Endothelial cell of hepatic sinusoid (primary cell): ENCODE measurements at regions not wholly inside any gene's neighbourhood (a gene's known extent, or its start where the extent isn't known, plus 50 kb on each side); places are given as distances from the start of the nearest gene placed in this dataset.

Source experiments
- in situ Hi-C: cut with HindIII; loops from 2 replicates; pipeline ENCODE4 v1.10.0; 2017; ENCODE audit warnings: low sequenced_read_pairs

DNA sequence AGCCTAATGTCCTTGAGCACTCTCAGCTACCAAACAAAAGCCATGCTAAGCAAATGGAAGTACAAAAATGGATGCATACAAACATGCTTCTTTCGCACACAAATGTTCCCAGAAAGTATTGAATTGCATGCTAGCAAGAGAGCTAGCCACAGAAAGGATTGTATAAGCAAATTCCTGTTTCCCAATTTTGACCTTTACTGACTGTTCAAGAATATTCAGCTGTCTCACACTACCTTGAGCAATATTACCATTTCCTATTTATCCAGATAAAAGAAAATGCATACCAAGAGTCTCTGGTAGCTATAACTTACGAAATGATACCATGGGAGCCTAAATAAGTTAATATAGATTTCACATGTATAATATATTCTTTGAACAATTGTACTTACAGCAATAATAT lies 264.6 kb downstream of the TMEM167A start:
- in situ Hi-C loops: no loop called here

DNA sequence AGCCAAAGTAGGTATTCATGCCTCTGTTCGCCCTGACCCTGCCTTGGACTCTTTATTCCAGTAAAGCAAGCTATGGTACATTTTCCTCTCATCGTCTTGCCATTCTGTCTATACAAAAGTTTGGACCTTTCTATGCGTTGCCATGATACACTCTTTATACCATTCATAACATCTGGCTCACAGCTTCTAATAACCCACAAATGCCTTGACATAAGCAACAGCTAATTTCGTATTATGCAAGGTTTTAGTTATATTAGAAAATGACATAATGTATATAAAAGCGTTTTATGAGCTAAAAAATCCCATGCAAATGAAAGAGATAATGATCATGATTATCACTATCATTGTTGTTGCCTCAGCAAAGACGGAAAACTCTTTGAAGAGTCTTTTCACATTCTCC lies 265.7 kb downstream of the TMEM167A start:
- in situ Hi-C loops: no loop called here

DNA sequence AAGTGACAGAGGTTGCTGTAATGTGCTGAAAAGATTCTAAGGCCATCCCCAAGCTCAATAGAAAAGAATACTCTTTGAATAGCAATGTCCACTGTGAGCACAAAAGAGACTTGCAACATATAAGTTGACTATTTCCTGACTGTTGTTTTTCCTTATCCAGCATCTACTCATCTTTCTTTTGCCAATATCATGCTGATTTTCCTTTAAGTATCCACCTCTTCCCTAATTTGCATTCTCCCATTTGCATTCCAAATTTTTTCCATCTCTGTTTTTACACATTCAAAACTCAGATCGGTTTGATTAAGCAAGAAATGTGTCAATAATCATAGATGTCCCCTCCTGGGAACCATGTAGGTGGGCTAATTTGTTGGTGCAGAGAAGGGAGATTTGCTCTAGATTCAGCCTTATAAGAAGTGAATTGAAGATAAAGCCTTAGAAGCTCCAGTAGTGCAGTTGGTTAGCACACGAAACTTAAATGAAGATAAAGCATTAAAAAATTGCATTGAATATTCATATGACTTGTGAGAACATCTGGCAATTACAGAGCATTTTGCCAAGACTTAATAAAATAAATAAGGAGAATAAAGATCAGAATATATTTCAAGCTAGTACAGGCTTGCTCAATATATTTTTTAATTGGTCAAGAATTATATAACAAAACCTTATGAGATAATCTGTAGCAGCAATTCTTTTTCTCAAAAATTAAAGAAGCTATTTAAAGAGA lies 267.6 kb downstream of the TMEM167A start:
- in situ Hi-C loops: no loop called here

DNA sequence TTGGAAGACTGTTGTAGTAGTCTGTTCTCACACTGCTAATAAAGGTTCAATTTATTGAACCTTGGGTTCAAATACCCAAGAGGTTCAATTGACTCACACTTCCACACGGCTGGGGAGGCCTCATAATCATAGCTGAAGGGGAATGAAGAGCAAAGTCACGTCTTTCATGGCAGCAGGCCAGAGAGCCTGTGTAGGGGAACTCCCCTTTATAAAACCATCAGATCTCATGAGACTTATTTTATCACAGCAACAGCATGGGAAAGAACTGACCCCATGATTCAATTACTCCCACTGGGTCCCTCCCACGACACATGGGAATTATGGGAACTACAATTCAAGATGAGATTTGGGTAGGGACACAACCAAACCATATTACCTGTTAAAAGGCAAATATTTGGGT lies 268.2 kb downstream of the TMEM167A start:
- in situ Hi-C loops: no loop called here

DNA sequence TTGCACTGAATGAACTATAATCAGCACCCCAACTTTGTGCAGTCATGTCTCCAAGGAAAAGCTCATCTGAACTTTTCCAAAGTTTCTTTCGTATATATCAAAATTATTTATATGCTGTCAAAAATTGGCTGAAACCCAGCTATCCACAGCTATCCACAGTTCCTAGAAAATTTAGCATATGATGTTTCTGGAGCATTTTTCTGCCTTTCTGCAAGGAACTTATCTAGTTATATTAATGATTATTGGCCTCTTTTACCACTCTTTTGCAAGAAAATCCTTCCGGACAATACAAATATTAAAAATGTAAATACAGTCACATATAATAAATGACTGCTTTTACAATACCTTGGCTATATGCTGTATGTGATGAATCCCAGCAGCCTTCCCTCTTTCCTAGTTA lies 270.2 kb downstream of the TMEM167A start:
- in situ Hi-C loops: no loop called here

DNA sequence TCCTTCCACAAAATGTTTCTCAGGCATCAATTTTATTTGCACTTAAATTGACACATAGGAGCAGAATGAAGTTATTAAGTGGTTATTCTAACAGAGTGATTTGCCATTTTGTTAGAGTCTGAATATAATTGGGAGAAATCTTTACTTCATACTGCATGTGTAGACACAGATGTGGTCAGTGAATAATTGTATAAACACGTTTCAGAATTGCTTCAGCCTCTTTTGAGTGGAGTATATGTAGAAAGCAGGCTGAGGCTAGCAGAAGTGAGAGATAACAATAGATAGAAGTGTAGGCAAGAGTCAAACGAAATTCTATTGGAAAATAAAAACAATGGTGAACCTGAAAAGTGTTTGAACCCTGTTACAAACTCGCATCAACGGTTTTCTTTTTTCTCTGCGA lies 270.7 kb downstream of the TMEM167A start:
- in situ Hi-C loops: no loop called here

DNA sequence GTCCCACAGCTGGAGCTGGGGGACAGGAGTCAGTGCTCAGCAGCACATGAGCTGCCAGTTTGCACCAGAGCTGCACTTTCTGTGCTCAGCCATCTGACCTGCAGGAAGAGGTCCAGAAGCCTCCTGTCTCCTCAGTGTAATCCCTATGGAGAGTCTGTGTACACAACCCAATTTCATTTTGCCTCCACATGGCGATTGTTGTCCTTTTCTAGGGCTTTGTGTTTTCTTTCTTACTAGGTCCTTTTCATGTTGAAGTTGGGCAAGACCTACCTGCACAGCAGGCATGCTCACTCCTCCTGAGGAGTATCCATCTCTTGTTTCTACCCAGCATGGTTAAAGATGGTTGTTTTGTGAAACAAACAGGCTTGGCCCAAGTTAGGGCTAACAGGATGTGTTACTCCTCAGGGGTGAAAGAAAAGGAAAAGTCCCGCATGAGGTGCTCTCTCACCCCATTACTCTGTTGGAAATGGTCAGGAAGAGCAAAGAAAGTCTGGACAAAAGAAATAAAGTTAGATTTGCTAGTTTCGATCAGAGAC lies 273.0 kb downstream of the TMEM167A start:
- in situ Hi-C loops: no loop called here

DNA sequence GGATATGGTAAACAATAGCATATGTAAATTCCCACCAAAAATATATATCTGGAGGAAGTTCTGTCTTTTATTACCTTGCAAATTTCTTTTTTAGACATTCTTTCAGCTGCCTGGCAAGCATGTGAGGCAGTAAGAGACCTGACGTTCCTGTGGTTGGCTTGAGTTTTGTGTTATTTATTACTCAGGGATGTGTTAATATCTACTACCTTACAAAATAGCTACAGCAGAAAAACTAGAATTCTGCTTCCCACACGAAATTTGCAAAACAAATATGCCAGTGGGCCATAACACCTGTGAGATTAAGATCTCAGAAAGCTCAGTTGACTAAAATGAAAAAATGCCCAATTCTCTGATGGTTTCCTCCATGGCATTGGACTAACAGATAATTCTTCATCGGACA lies 274.2 kb downstream of the TMEM167A start:
- in situ Hi-C loops: no loop called here

DNA sequence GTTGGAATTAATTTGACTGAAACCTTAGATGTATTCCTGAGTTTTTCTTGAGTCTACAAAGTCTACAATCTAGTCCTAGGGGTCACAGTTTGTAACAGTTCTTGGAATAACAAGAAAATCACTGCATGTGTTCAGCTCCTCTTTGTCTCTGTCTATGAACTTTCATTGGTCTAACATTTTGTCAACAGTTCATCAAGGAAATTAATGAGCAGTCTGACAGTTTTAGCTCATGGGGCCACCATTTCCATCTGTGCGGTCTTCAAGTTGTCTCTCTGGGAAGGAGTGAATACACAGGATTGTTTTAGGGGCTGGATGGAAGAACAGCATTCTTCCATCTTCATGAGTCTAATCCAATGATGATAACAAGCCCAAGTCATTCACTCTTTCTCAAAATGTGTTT lies 276.4 kb downstream of the TMEM167A start:
- in situ Hi-C loops: no loop called here

DNA sequence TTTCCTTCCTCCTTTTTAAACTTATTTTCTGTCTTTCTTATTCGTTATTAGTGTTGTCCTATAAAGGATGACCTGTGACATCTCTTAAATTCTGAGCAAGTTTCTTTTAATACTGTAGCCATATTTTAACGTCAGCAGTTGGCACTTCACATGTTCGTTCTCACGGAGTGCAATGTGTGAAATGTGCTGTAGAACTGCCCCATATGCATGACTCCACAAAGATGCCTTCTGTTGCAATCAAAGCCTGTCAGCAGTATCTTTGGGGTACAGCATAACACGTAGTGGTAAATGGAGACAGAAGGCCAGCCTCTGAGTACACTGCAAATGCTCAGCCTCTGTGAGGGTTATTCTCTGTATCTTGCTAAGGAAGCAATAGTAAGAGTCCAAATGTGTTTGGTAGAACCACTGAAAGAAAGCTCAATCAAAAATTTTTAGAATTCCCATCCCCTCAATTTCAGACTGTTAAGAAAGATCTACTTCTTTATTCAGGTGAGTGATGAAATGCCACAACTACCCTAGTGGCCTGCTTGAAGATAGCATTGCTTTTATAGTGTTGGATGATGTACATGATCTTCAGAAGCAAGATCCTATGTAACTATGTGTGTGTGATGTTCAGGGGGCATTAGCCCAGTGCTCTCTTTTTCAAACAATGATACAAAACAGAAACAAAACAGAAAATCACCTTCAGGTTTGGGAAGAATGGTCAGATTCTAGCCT lies 277.7 kb downstream of the TMEM167A start:
- in situ Hi-C loops: no loop called here

DNA sequence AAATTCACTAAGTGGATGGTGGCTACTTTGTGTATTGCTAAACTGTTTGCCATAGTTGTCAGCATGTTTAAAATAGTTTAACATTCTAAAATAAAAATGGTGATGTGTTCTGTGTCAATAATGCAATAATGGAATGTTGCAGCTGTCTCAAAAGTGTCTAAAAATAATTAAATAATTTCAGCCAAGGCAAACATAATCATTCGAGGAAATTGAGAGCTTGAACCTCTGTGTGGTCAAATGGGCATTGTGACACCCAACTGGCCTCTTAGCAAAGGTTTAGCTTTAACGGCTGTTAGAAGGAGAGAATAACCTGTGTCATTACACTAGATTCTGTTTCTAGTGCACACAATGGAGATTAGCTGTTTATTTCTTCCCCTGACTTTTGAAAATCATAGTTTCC lies 278.5 kb downstream of the TMEM167A start:
- in situ Hi-C loops: no loop called here

DNA sequence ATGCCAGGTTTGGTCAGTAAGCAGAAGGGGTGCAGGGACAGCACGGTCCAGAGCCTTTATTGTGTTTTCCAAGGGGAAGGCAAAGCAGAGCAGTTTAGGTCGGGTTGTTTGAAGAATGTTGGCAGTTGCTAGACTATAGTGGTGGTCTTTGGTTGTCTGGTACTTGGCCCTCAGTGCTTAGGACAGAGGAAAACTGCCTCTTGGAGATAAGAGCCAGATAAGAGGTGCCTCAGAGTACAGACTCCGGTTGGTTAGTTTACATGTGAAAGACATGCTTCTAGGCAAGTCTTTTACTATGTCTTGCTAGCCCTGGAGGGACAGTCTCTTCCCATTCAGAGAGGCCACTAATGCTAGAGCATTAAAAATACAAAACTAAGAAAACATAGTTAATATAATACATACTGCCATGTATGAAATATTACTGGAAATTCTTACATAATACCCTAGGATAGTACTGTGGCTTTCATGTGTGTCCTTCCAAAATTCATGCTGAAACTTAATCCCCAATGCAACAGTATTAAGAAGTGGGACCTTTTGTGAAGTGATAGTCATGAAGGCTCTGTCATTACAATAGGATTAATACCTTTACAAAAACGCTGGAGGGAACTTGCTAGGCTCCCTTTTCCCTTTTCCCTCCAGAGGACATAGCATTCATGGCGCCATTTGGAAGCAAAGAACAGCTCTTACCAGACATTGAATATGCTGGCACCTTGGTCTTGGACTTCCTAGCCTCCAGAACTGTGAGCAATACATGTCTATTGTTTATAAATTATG lies 280.4 kb downstream of the TMEM167A start:
- in situ Hi-C loops: no loop called here

DNA sequence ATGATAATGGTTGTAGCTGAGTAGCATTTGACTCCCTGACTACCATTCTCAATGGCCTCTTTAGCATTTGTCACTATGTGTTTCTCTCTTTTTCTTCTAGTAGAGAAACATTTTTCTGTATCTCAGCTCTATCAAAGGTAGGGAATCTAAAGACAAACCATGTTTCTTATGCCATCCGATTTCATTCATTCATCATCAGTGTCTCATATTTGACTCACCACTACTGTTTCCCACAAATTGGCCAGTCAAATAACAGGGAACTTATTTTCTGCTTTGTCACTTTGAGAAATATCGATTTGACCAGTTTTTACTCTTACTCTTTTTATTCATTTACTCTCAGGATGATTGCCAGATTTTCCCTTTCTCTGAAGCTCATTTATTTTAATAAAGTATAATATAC lies 282.3 kb downstream of the TMEM167A start:
- in situ Hi-C loops: no loop called here

DNA sequence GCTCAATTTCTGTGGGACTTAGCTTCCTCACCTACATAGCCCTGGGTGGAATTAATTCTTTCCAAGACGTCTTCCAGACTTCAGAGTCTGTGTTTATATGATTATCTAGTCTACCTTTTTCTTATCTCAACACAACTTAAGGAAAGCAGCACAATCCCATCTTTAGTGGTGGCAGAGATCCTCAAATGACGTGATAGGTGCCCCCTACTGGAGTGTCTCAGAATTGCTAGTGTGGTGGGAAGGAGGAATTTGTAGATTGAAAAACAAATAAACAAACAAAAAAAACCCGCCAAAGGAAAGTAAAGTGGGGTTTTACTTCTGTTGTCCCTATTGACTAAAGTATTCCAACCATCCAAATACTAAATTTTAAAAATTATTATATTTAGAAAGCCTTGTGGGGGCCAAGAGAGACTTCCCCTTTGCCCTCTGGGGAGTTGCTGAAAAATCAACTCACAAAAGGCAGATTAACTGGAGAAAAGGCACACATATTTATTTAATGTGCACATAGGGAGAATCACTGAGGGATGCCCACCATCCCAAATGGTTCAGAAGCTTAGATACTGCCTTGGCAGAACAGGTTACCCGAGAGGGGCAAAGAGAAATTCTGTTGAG lies 283.3 kb downstream of the TMEM167A start:
- in situ Hi-C loops: no loop called here

DNA sequence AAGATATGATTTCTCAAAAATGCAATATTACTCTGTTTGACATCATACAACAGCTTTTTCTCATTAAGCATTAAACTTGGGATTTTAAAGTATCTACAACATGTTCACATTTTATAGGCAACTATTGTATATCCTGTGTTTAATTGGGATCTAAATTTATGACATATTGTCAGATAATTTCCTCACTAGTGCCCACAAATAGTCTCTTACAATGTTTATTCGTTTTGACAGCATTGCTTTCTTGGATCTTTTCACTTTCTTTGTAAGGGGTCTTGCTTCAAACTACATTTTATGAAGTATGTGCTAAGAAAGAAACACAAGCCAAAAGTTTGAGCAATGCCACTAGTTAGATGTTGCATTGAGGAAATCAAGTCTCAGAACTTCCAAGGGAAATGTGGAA lies 285.1 kb downstream of the TMEM167A start:
- in situ Hi-C loops: no loop called here

DNA sequence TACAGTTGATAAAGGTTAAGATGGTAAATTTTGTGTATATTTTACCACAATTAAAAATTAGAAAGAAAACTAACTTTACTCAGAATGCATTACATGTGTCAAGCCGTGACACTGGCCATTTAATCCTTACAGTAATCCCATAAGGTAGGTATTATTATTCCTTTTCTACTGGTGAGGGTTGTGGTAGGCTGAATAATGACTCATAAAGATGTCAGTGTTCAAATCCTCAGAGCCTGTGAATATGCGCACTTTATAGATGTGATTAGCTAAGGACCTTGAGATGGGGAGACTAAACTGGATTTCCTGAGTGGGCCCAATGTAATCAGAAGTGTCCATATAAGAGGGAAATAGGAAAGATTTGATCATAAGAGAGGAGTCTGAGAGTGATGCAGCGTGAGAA lies 288.1 kb downstream of the TMEM167A start:
- in situ Hi-C loops: no loop called here

DNA sequence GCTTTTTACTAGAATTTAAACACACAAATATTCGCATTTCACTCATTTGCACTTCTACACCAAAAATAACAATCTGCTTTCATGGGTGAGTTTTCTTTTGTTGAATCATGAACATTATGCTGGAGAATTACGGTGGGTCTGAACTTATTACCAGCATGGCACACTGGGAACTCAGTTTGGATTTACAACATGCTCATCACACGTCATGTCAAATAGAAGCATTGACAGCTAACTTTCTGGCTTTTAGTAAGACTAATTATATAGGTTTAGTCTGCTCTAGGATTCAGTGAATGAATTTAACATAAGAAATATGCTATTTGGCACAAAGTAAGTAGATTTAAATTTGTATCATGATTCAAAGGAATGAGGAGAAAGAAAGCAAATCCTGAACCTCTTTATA lies 290.4 kb downstream of the TMEM167A start:
- in situ Hi-C loops: no loop called here

DNA sequence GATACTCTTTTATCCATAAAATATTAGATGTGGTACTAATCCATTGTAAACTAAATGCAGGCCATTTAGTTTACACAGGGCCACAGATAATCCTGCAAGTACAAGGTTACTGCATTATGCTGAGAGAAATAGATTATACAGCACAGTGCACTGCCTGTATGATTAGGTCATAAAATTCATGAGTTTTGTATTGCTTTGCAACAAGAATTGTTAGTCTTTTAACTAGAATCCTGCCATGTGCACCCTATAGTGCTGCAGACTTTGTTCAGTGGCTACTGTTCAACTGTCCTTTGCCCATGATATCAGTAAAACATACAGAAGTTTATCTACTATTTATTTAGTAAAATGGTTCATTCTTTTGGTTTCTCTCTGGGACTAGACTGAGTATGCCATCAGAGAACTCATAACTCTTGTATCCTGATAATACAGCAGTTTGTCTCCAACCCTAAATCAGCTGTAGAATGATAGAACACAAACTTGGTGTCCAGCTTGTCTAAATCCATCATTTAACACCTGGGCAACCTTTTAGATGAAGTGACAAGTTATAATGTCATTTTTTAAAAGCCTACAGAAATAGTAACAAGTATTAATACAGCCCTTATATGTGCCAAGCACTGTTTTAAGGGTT lies 291.2 kb downstream of the TMEM167A start:
- in situ Hi-C loops: no loop called here

DNA sequence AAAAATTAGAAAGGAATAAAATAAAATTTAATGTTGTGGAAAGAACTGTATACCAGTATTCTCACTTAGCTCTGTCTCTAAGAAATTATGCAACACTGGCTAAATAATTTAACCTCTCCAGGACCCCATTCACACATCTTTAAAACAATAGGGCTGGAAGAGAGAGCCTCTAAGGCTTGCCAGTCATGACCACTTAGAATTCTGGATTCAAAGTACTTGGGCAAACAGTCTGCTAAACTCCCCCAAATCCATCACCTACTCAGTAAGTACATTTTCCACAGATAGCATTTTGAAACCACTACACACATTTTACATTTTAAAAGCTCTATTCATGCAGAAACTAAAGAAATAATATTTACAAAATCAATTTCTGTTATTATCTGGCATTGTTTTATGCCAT lies 291.7 kb downstream of the TMEM167A start:
- in situ Hi-C loops: no loop called here

DNA sequence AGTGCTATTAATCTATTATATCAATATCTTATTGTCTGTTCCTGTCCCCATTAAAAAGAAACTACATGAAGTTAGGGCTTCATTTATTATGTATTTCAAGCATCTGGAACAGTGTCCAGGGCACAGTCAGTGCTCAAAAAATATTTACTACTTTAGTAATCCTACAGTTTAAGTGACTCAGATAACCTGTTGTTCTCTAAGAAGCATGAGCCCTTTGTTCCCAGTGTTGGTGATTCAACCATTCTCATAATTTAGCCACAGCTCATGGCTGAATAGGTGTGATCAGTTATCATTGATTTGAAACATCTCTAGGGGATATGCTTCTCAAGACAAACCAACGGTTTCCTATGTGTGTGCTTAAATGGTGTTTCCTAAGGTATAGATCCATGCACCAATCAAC lies 292.7 kb downstream of the TMEM167A start:
- in situ Hi-C loops: no loop called here

DNA sequence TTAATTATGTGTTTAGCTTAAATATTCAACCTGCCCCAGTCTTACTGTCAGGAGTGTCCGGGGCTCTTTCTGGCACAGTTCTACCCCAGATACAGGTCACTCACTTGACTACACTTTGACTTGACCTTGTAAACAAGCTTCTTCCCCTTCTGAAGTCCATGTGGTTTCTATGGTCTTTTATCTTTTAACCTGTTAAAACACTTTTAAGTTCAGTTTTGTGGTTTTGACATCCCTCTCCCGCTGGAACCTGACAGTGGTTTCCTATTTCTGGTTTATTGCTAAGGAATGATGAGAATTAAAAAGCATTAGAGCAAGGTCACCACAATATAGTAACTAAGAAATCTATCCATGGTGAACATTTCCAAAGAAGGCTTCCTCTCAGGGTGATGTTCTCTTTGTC lies 300.1 kb downstream of the TMEM167A start:
- in situ Hi-C loops: no loop called here
